NCI-H748 (cell line): ENCODE measurements at regions not wholly inside any gene's neighbourhood (a gene's known extent, or its start where the extent isn't known, plus 50 kb on each side); places are given as distances from the start of the nearest gene placed in this dataset.
"Not testable (repeated sequence)": the region's sequence is repeated elsewhere in the genome, so short reads cannot be mapped to it uniquely, and the experiment has no call there.

ENCODE experiments used
- DNase-seq: peaks from one replicate; lab custom pipeline; 2025; ENCODE audit not compliant: unreplicated experiment; lab: John Stamatoyannopoulos, UW

DNA sequence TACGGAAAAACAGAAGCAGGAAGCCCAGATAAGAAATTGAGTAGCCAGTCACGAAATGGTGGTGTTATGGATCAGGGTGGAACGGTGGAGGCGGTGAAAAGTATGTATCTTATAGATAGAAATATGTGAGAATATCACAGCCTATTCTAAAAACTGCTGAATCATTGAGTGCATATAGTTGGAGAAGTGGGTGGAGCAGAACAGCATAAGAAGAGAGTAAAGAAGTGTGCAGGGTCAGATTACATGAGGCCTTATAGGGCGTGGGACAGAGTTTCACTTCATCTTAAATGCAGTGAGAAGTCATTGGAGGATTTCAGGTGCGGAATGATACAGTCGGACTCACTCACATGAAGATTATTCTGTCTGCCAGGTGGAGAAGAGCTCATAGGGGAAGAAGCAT, 293.1 kb downstream of the TRIML1 start:
- DNase-seq = no peak

DNA sequence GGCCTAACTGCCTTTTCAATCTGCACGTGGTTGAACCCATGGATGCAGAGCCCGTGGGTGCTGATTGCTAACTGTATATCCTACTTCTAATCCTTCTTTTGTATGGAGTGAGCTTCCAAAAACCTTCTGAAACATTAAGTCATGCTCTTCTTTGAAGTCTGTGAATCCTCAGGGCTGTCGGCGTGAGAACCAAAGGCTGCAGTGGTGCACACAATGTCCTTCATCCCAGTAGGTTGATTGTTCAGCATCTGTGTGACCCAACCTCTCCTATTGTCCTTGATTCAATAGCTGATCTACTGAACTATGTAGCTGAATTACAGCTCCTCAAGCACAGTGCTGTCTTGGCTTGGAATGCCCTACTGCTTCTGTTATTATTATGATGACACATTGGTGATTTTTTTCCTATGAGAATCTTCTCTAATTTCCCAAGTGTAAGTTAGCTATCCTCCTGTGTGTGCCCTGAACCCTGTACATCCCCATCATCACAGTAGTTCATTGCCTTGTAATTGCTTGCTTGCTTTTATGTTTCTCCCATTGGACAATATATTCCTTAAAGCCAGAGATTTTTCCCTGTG, 294.6 kb downstream of the TRIML1 start:
- DNase-seq = no peak

DNA sequence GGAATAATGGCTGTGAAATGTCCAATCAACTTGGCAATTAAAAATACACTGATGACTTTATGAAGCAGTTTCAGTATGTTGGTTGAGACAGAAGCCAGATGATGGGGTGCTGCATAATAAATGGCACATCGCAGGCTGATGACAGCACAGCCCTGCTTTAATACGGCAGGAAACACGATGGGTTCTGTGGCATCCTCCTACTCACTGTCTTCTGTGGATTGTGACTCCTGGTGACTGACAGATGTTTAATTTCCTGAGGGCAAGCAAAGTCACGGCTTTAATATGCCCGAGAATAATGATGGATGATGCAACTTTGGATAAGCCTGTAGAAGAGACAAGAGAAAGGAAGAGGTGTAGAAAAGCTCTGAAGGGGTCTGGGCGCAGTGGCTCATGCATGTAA, 295.4 kb downstream of the TRIML1 start:
- no peak for DNase-seq

DNA sequence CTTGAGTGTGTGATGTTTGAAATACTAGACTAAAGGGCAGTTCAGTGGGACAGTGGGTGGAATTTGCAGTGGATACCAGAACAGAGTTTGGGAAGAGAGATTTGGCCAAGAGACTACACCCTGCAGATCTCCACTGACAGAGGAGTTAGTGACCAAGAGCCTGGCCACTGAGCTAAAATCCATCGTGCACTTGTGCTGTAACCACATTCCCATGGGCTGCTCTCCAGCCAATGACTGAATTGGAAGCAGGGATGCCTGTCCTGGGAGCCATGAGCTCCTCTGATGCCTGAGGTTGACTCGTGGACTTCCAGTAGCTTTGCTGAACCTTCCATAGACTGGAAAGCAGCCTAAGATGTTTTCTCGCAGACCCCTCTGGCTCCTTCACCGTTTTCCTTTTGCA, 296.1 kb downstream of the TRIML1 start:
- no peak for DNase-seq

DNA sequence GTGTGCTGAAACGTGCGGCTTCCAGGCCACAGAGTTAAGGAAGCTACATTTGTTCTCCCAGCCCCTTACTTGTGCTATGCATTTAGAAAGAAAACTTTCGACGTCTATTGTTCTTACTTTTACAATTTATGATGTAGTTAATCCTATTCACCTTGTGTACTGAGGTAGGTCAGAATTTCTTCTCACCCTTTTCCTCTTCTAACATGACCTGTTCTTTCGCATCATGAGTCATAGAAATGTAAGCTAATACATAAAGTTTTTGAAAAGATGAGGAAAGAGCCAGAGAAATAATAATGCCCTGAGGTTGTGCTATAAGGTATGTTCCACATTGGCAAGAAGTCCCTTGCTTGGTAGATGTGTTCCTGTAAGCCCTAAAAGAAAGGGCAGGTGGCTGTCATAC, 298.3 kb downstream of the TRIML1 start:
- DNase-seq = no peak

DNA sequence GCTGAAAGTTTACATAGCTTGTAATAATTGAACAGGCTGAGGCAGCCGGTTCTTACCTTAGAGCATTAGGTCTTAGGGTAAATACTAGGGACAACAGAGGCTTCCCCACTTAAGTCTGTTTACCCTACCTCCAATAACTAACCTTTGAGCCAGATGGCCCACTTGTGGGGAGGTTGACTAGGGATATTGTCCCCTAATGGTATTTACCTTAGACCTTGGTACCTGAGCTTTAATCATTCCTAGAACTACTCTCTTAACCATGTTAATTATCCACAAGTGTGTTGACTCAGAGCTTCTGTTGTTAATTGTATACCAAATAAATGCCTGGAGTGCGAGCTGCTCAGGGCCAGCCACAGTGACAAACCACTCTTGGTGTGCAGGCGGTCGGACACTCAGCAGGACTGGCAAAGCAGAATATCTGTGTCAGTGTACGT, 299.2 kb downstream of the TRIML1 start:
- peak; percentile 97 for DNase-seq

DNA sequence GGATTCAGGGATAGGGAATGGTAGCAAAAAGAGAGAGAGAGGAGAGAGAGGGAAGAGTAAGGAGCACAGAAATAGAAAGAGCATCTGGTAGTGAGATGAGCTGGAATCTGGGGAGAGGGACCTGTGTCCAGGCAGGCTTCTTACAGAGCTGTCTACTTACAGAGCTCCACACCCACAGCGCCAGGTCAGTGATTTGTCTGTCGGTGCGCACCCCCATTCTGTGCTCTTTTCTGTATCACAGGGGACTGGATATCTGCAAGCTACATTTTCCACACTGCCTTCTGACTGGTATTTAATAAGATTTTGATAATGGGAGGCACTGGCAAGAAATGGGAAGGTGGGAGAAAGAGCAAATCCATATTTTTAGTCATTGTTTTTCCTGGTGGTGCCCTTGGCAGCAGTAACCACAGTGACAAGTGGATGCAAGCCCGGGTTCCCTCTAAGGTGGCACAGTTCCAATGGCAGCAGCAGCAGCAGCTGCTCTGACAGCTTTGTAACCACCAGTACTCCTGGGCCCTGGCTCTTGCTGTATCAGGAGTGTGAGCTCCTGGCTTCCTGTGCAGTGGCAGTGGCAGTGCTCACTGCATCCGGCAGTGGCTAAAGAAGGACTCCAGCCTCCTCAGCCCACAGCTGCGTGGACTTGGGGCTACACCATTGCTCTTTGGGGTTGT, 300.5 kb downstream of the TRIML1 start:
- peak; percentile 91 for DNase-seq

DNA sequence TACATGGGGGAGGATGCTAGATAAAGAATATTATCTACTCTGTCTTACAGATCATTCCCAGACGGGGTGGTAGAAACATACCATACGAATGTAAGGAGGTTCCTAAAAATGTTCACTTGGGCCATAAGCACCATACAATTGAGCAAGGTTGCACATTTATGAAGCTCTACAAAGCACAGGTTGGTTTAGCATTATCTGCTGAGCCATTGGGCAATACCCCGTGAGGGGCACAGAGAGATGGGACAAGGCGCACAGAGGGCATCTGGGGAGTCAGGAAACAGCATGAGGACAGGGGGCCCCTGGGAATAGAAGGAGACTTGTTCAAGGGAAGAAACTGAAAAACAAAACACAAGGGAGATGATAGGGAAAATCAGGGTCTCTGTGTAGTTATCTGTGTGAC, 305.3 kb downstream of the TRIML1 start:
- DNase-seq = no peak

DNA sequence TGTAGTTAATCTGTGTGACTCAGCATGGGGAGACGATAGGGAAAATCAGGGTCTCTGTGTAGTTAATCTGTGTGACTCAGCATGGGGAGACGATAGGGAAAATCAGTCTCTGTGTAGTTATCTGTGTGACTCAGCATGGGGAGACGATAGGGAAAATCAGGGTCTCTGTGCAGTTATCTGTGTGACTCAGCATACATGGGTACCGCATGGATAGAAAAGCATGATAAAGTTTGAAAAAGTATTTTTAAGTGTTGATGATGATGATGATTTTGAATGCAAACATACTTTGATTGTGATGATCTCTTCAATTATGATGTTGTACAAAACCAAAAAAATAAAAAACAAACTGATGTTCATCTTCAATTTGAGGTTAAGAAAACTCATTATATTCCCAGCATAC, 309.8 kb downstream of the TRIML1 start:
- DNase-seq = not testable (repeated sequence)

DNA sequence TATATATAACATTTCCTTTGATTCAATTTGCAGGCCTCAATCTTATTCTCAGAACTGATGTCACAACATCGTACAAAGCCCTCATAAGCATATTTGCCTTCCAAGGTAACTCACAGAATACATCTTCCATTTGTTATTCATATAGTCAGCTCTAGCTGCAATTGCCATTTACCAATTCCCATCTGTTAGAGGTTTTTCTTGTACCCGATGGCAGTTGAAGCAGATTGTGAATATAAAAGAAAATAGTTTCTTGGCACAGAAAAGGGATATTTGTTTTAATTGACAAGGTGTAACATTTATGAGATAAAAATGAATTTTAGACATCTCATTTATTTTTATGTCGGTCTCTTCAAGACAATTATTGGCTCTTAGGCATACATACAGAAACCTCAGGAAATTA, 311.3 kb downstream of the TRIML1 start:
- DNase-seq = no peak

DNA sequence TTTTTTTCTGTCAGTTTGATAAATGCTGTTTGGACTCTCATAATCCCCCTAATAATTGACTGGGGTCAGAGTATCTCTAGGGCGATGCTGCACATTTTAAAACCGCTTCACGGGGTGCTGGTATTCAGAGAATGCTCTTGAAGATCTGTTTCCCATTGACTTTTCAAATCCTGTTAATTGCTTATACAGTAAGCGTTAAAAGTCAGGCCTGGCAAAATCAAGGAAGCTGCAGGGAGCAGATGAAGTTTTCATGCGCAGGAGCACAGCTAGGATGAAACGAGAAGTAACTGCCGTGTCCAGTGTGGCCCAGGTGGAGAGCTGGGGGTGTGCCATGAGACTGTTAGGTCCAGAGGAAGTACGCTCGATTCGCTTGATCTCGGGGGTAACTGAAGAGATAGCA, 312.9 kb downstream of the TRIML1 start:
- DNase-seq = no peak

DNA sequence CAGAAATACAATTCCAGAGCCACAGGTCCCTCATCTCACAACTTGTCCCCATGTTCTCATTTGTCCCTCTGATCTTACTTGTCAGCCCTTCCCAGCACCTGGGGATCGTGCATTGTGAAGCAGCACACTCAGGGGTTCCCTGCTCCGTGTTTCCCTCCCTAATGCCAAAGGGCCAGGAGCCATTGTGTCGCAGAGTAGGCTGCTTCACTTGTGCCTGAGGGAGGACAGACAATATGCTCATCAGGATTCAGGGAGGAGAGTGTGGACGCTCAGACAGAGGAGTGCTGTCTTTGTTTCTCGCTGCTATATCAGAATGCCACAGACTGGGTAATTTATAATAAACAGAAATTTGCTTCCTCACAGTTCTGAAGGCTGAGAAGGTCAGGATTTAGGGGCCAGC, 315.3 kb downstream of the TRIML1 start:
- DNase-seq = no peak

DNA sequence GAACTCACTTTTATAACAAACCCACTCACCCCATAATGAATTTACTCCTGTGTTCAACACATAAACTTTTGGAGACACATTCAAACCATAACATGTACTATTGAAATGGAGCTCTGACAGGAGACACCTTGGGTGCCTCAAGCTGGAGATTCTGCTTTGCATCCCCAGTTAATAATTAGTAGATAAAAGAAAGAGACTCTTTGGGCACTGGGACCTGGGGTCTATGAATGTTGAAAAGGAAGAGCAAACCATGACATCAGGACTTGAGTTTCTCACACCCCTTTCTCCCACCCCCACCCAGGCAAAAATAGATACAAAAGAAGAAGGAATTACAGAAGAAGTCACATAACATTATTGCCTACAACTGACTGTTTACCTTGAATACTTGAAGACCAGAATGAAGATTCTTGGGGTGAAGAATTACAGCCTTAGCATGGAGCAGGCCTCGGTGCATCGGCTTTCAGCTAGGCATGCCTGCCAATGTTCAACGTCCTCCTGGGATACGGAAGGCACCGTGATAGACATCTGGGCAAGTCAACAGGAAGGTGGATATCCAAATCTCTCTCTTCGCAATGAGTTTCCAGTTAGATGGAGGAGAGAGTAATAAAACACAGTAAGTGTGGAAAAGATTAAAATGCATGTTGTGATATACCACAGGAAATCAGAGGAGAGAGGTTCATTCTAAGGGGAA, 316.0 kb downstream of the TRIML1 start:
- DNase-seq = no peak

DNA sequence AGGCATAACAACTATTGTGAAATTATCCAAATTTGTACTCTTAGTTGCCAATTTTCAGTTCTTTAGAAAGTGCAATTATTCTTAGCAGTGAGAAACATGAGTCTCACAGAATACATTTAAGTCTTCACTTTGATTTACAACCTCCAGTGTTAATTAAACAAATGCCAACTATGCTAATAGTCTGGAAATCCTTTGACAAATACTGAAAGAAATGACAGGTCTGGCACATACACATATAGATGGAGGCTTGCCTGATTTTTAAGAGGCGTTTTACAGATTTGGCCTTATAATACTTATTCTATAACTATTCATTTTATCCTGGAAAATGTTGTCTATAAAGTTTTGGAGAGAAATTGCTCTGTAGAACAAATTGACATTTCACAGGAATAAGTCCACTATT, 320.1 kb downstream of the TRIML1 start:
- no peak for DNase-seq

DNA sequence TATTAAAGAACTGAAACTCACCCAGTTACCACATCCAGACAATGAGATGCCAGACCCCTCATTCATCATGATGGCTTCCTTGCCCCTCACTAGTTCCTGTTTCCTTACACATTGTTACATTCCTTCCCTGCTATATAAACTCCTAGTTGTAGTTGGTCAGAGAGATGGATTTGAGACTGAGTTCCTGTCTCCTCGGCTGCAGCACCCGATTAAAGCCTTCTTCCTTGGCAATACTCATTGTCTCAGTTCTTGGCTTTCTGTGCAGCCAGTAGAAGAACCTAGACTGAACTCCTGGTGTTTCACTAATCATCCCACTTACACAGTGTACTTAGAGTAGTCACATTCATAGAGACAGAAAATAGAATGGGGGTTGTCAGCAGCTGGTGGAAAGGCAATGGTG, 324.7 kb downstream of the TRIML1 start:
- DNase-seq = no peak

DNA sequence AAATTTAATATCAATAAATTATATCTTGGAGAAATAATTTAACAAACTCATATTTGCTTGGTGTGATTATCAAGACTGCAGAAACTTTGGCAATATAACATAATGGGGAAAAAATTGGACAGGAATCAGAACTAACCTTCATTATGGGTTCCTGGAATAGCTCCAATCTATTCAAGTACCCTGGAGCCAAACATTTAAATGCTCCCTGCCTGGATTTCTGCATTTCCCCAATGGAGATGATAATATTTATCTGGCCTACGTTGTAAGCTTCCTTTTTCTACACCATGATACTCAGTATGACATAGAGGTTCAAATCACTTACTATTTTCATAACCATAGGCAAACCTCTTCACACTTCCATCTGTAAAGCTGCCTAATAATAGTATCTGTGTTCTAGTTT, 326.8 kb downstream of the TRIML1 start:
- DNase-seq = no peak

DNA sequence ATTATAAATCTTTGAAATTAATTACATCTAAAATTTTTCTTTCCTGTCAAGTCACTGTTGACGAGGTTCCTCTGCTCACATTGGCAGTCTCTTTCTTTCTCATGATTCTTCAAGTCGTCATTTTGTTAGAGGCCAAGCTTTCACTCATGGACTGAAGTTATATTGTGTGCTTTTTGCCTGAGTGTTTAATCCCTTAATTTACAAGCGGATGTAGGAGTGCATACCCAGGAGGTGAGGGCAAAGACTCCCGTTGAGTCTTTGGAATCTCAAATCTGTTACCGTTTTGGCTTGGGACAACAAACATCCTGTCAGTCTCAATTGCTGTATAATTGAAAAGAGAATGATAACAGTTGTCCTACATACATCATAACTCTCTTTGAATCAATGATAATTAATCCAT, 345.0 kb downstream of the TRIML1 start:
- DNase-seq = no peak

DNA sequence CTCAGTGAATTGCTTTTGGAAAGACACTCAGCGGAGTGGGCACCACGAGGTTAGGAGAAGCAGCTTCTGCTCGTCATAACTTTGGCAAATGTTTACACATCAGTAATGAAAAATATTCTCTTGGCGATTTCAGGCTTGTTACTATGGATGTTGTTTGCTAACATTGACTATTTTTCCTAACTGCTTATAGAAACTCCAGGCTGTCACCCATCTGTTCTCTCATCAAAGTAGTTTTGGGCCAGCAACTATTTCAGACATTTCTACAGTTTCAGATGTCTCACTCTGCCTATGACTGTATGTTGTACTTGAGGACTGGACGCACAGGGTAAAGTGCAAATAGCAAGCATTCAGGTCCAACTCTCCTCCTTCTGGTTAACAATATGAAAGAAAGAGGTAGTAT, 346.7 kb downstream of the TRIML1 start:
- DNase-seq = no peak

DNA sequence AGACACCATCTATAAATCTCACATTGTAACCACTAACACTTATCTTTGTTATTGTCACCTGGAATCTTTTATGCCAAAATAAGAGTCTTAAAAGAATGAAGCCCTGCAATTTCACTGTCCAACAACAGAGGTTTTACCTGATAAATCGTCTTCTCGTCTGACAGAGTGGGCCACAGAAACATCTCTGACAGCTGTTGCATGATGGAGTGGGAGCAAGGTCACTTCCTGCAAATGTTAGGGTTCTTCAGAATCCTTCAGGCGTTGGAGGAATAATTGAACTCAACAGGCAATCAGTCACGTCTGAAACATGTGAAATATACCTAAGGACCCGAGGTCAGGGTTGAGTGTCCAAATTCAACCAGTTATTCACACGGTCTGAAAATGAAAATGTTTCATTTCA, 353.6 kb downstream of the TRIML1 start:
- no peak for DNase-seq

DNA sequence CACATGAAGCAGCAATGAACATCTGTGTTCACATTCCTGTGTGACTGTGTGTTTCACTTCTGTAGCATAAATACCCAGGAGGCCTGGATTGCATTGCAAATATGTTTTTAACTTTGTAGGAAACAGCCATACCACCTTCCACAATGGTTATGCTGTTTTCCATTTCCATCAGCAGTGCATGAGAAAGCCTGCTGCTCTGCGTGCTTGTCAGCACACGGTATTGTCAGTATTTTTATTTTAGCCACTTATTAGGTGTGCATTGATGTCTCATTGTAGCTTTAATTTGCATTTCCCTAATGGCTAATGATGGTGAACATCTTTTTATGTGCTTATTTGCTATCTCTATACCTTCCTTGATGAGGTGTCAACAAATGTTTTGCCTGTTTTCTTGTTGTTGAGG, 355.9 kb downstream of the TRIML1 start:
- no peak for DNase-seq

DNA sequence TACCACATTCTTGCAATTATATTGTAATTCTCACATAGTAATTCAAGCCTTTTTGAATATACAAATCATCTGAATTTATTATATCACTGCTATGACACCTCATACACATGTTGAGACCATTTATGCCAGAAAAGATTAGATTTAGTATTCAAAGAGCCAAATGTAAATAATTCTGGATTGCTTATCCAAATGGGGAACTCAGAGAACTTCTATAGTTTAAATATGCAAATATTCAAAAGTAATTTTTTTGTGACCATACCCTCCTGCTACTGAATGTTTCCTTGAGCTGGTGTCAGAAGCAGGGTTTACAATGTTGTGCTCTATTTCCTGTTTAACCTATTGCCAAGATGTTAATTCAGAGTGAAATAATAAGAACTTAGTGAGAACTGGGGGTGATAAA, 372.2 kb downstream of the TRIML1 start:
- no peak for DNase-seq

DNA sequence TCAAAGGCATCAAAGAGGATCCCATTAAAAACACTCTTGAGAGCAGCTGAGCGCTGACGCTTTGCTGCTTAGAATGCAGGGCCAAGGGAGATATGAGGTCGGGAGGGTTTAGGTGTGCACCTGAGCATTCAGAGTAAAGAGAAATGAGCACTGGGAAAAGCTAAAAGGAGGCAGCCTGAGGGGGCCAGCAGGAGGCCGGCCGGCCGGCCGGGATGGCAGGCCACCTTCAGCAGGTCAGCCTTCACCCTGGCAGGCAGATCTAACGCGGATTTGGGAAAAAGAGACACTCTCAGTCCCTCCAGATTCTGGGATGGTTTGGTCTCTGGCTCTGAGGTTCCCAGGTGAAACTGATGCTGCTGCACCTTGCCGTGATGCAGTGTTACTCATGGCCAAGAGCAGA, 393.5 kb downstream of the TRIML1 start:
- no peak for DNase-seq

DNA sequence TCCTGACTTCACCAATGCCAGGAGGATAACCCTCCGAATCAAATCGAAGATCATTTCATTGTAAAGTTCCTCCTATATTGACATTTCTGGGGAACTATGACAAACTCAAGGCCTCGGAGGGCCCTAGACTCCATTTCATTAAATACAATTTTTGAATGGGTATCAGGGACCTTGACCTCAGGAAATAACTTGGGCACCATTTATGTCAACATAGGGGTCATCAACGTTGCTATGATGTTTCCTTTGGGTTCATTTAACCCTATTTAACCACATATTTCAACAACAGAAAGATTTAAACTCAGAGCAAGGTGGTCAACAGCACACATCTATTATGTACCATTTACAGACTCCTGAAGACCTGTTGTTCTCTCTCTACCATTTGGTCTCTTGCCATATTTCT, 395.1 kb downstream of the TRIML1 start:
- DNase-seq = no peak
